ENCODE measurements at regions not wholly inside any gene's neighbourhood (a gene's known extent, or its start where the extent isn't known, plus 50 kb on each side); places are given as distances from the start of the nearest gene placed in this dataset.

GRCh38 chr6:4311976-4312860, 176.8 kb upstream of the ECI2 start:
- ATAC-seq (no peak), FAIRE-seq (no peak), DNase-seq (ENCODE audit: extremely low read depth in 1 of 4, low spot score in 3 of 4) (no peak)
- CTCF ChIA-PET (ENCODE audit: low intra/inter-chr PET ratio), result no interaction called here
- Histone ChIP-seq H3K9me3 (replicated peaks; ENCODE audit: control insufficient read depth, insufficient read depth, low read depth, low read length) (no peaks in the 10 kb centered on the region; the same call in 1 of the 2 replicates), H3K27me3 (ENCODE audit: control insufficient read depth in 2 of 2, insufficient read depth in 2 of 2, low read length in 2 of 2) (no peaks in the 10 kb centered on the region), H3K9me1 (ENCODE audit: control insufficient read depth, insufficient read depth, low read length) (no peaks in the 10 kb centered on the region), H3K4me1 (replicated peaks in 1 of 2; ENCODE audit: control insufficient read depth in 2 of 2, insufficient read depth in 2 of 2, low read length in 2 of 2) (peaks cover 0 to 6% of the 10 kb centered on the region in 2 experiments; a peak in 2 of 5 replicates), H3K36me3 (ENCODE audit: control insufficient read depth, insufficient read depth, low read length) (no peaks in the 10 kb centered on the region), H3K4me3 (no peak overlapping the region), H3K27ac (ENCODE audit: extremely low read depth, low read depth, low read length) (no peak overlapping the region), H3K4me2 (ENCODE audit: insufficient read depth, low read length) (no peak overlapping the region), H4K20me1 (replicated peaks; ENCODE audit: control insufficient read depth, insufficient read depth, low read length) (no peaks in the 10 kb centered on the region), H2AFZ (ENCODE audit: low read depth, low read length) (no peak overlapping the region), H3K79me2 (ENCODE audit: control insufficient read depth, insufficient read depth, low read length) (no peaks in the 10 kb centered on the region), H3K9ac (ENCODE audit: insufficient read depth in 1 of 2, low read depth in 2 of 2, low read length in 2 of 2) (no peak overlapping the region)
- intact Hi-C loops (cut with micrococcal nuclease) (no loop called here), in situ Hi-C loops (cut with MboI) (loop anchor here (10.0 kb wide), 1 partner anchor 623 kb away; no protein-coding TSS in a partner anchor)
- no TSS peak for BruUV-seq (replicated peaks)
- POLR2A ChIA-PET, result interaction anchor here (1.2 kb wide), 1 partner anchor 10 kb away, joined by 3 read pairs; no protein-coding TSS in a partner anchor
- no peak for TF ChIP-seq IRF2 (CRISPR knock-in tag; IDR thresholded peaks at IDR 0.05)
- TF ChIP-seq SREBF1 (IDR thresholded peaks at IDR 0.05; ENCODE audit: borderline replicate concordance, low read depth, low read length), result no peak
- TF ChIP-seq MYC (IDR thresholded peaks at IDR 0.05; ENCODE audit: low read depth, low read length), result no peak
- TF ChIP-seq MYC (CRISPR knock-in tag; IDR thresholded peaks at IDR 0.05; ENCODE audit: borderline replicate concordance, low read depth), result no peak
- TF ChIP-seq ZNF280B (CRISPR knock-in tag; IDR thresholded peaks at IDR 0.05), result peak; percentile 89
- TF ChIP-seq CBX5 (IDR thresholded peaks at IDR 0.05; ENCODE audit: borderline replicate concordance, low read depth), result peak; percentile 54; the same call in 1 of the 2 replicates
- no peak for TF ChIP-seq ZFX (CRISPR knock-in tag; IDR thresholded peaks at IDR 0.05)
- TF ChIP-seq FOXP4 (CRISPR knock-in tag; IDR thresholded peaks at IDR 0.05; ENCODE audit: borderline replicate concordance), result no peak
- TF ChIP-seq KDM2B (CRISPR knock-in tag; IDR thresholded peaks at IDR 0.05), result no peak
- TF ChIP-seq BHLHE40 (IDR thresholded peaks at IDR 0.05; ENCODE audit: low read length), result no peak
- TF ChIP-seq ZFP91 (CRISPR knock-in tag; IDR thresholded peaks at IDR 0.05), result no peak
- TF ChIP-seq ZFP36 (IDR thresholded peaks at IDR 0.05; ENCODE audit: low read depth, low read length, partially characterized antibody), result no peak
- peak; percentile 57; the same call in 1 of the 2 replicates for TF ChIP-seq TRIM28 (IDR thresholded peaks at IDR 0.05)
- peak in 1 of 2 experiments; percentile 59; a peak in 1 of 4 replicates for TF ChIP-seq TRIM24 (IDR thresholded peaks at IDR 0.05)
- no peak for TF ChIP-seq SIX5 (IDR thresholded peaks at IDR 0.05; ENCODE audit: borderline replicate concordance in 1 of 2, insufficient read depth in 1 of 2, low read depth in 1 of 2, low read length in 2 of 2)
- TF ChIP-seq ZNF217 (CRISPR knock-in tag; IDR thresholded peaks at IDR 0.05), result no peak

Data from K562 (cell line).